ENCODE measurements at regions not wholly inside any gene's neighbourhood (a gene's known extent, or its start where the extent isn't known, plus 50 kb on each side); places are given as distances from the start of the nearest gene placed in this dataset.

DNA sequence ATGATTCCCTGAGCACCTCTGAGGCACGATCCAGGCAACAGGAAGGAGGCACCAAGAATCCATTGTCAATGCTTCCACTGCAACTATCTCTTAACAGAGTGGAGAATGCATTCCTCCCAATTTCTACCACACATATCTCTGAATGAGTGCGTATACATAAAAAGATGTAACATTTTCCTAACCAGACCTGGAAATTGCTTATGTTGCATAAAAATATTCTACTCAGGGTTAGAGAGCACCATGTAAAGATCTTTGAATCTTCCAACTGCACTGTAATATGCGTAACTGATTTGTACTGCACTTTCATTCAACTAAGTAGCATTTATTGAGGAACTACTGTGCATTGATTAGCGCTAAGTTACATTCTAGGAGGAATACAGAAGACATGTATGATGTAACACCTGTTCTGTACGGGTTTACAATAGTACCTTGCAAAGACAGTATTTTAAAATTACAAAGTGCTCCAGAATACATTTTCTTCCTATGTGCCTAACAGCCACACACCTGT is 237.8 kb downstream of the EBLN2 start:
- Histone ChIP-seq H3K4me1 (ENCODE audit: control insufficient read depth in 2 of 2, insufficient read depth in 1 of 2, low read depth in 1 of 2, low read length in 2 of 2) (peaks cover 0 to 11% of the 10 kb centered on the region in 2 donors), H2AK5ac (ENCODE audit: low read depth, low read length) (no peak overlapping the region), H2BK5ac (ENCODE audit: low read length) (no peak overlapping the region), H3K27me3 (ENCODE audit: control insufficient read depth in 3 of 3, insufficient read depth in 3 of 3, low read depth in 1 of 3, low read length in 3 of 3) (peaks cover 0 to 13% (median 0%) of the 10 kb centered on the region in 3 experiments), H3K36me3 (replicated peaks in 1 of 2; ENCODE audit: control insufficient read depth in 2 of 2, insufficient read depth in 2 of 2, low read length in 2 of 2) (no peaks in the 10 kb centered on the region), H2BK15ac (ENCODE audit: low read length) (no peak overlapping the region), H3K14ac (ENCODE audit: low read length) (no peak overlapping the region), H3K9ac (ENCODE audit: low read depth, low read length, poor library complexity) (no peak overlapping the region), H2BK12ac (ENCODE audit: low read length) (no peak overlapping the region), H3K4me2 (ENCODE audit: insufficient read depth, low read length, poor library complexity, severe bottlenecking) (no peak overlapping the region), H4K8ac (ENCODE audit: low read depth, low read length) (no peak overlapping the region), H3K27ac (replicated peaks; ENCODE audit: low read length) (no peak overlapping the region), H3K9me3 (replicated peaks in 1 of 2; ENCODE audit: control insufficient read depth in 2 of 2, insufficient read depth in 1 of 2, low read depth in 1 of 2, low read length in 2 of 2) (no peaks in the 10 kb centered on the region), H4K91ac (ENCODE audit: low read depth, low read length, poor library complexity) (no peak overlapping the region), H3K18ac (ENCODE audit: low read length) (no peak overlapping the region), H2BK120ac (ENCODE audit: low read depth, low read length) (no peak overlapping the region), H3K4me3 (ENCODE audit: low read length in 2 of 2) (no peak overlapping the region), H2AFZ (ENCODE audit: low read length) (no peak overlapping the region), H3K4ac (ENCODE audit: low read length) (no peak overlapping the region), H3K23ac (ENCODE audit: low read depth, low read length, poor library complexity) (no peak overlapping the region), H3K79me1 (ENCODE audit: low read depth, low read length) (no peaks in the 10 kb centered on the region)
- no CpG with 5 or more reads among the region's 5 CpGs for WGBS, 2 donors (ENCODE audit: extremely low coverage in 2 of 2, insufficient read length in 2 of 2, insufficient replicate concordance in 1 of 2)
- DNase-seq (ENCODE audit: low spot score) = no peak

DNA sequence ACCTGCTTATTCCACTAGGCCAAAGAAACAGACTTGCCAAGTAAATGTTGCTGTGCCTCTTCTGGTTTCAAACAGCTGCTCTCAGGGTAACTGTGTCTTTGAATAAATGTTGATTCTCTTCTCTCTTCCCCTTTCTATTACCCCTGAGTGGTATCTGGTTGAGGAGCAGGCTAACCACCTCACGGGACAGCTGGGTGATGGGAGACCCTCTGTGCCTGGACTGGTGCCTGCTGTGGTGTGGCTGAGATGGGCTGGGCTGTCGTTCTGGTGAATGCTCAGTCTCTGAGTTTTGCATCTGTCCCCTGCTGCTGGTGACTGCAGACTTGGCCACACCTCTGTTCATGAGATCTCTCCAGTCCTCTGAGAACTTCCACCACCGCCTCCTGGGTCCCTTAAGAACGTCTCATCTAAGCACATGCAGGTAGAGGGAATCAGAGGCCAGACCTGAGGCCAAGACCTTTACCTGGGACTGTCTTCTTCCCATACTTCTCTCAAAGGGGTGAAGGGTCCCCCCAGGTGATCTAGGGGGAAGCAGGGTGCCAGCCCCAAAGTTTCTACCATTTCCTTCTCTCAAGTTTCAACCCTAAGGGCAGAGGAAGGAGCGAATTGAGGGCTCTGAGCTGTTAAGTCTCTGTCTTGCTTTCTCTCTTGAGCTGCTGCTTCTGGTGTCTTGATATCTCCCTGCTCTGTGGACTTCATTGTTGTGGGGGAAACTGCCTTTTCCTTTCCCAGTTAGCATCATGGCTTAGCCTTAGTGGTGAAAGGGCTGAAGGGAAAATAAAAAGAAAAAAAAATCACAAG is 252.9 kb downstream of the EBLN2 start:
- no peaks in the 10 kb centered on the region for H3K9me3 ChIP-seq (replicated peaks in 1 of 2; ENCODE audit: control insufficient read depth in 2 of 2, insufficient read depth in 1 of 2, low read depth in 1 of 2, low read length in 2 of 2)
- no peak overlapping the region for H3K23ac ChIP-seq (ENCODE audit: low read depth, low read length, poor library complexity)
- no peak overlapping the region for H3K18ac ChIP-seq (ENCODE audit: low read length)
- no peak overlapping the region for H3K4ac ChIP-seq (ENCODE audit: low read length)
- no peak overlapping the region for H2BK120ac ChIP-seq (ENCODE audit: low read depth, low read length)
- no peak overlapping the region for H3K27ac ChIP-seq (replicated peaks; ENCODE audit: low read length)
- H3K4me1 ChIP-seq (ENCODE audit: control insufficient read depth in 2 of 2, insufficient read depth in 1 of 2, low read depth in 1 of 2, low read length in 2 of 2) = no peaks in the 10 kb centered on the region
- H3K4me2 ChIP-seq (ENCODE audit: insufficient read depth, low read length, poor library complexity, severe bottlenecking) = no peak overlapping the region
- no peak overlapping the region for H4K8ac ChIP-seq (ENCODE audit: low read depth, low read length)
- no peak overlapping the region for H2BK12ac ChIP-seq (ENCODE audit: low read length)
- DNase-seq (ENCODE audit: low spot score) = no peak
- H2AFZ ChIP-seq (ENCODE audit: low read length) = no peak overlapping the region
- H3K14ac ChIP-seq (ENCODE audit: low read length) = no peak overlapping the region
- no peak overlapping the region for H3K9ac ChIP-seq (ENCODE audit: low read depth, low read length, poor library complexity)
- H2AK5ac ChIP-seq (ENCODE audit: low read depth, low read length) = no peak overlapping the region
- no peaks in the 10 kb centered on the region for H3K79me1 ChIP-seq (ENCODE audit: low read depth, low read length)
- WGBS, 2 donors (ENCODE audit: extremely low coverage in 2 of 2, insufficient read length in 2 of 2, insufficient replicate concordance in 1 of 2) = no CpG with 5 or more reads among the region's 5 CpGs
- H4K91ac ChIP-seq (ENCODE audit: low read depth, low read length, poor library complexity) = no peak overlapping the region
- no peaks in the 10 kb centered on the region for H3K36me3 ChIP-seq (replicated peaks in 1 of 2; ENCODE audit: control insufficient read depth in 2 of 2, insufficient read depth in 2 of 2, low read length in 2 of 2)
- H2BK5ac ChIP-seq (ENCODE audit: low read length) = no peak overlapping the region
- H3K4me3 ChIP-seq (ENCODE audit: low read length in 2 of 2) = no peak overlapping the region
- peaks cover 0 to 9% (median 0%) of the 10 kb centered on the region in 3 experiments for H3K27me3 ChIP-seq (ENCODE audit: control insufficient read depth in 3 of 3, insufficient read depth in 3 of 3, low read depth in 1 of 3, low read length in 3 of 3)
- no peak overlapping the region for H2BK15ac ChIP-seq (ENCODE audit: low read length)

DNA sequence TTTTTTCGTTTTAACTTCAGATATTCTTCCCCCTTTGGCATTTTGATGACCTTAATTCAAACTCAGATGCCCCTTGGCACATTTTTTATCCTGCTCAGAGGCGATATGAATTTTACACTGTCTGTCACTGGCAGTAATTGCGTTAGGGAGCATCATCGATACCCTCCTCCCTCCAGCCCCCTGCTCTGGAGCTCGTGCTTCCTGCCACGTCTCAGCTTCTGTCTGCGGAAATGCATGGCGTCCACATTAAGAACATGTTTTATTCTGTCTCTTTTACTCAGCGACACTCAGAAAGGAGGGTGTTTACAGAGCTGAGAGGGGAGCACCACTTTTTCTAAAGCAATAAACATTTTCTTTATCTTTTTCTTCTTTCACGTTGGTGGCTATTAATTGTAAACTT is 254.2 kb downstream of the EBLN2 start:
- Histone ChIP-seq H2AK5ac (ENCODE audit: low read depth, low read length) (no peak overlapping the region), H2BK5ac (ENCODE audit: low read length) (no peak overlapping the region), H3K23ac (ENCODE audit: low read depth, low read length, poor library complexity) (no peak overlapping the region), H3K18ac (ENCODE audit: low read length) (no peak overlapping the region), H3K14ac (ENCODE audit: low read length) (no peak overlapping the region), H3K79me1 (ENCODE audit: low read depth, low read length) (no peaks in the 10 kb centered on the region), H3K9ac (ENCODE audit: low read depth, low read length, poor library complexity) (no peak overlapping the region), H2BK15ac (ENCODE audit: low read length) (no peak overlapping the region), H3K27ac (replicated peaks; ENCODE audit: low read length) (no peak overlapping the region), H4K8ac (ENCODE audit: low read depth, low read length) (no peak overlapping the region), H3K4ac (ENCODE audit: low read length) (no peak overlapping the region), H4K91ac (ENCODE audit: low read depth, low read length, poor library complexity) (no peak overlapping the region), H2BK120ac (ENCODE audit: low read depth, low read length) (no peak overlapping the region), H3K4me1 (ENCODE audit: control insufficient read depth in 2 of 2, insufficient read depth in 1 of 2, low read depth in 1 of 2, low read length in 2 of 2) (no peaks in the 10 kb centered on the region), H3K4me2 (ENCODE audit: insufficient read depth, low read length, poor library complexity, severe bottlenecking) (no peak overlapping the region), H3K27me3 (ENCODE audit: control insufficient read depth in 3 of 3, insufficient read depth in 3 of 3, low read depth in 1 of 3, low read length in 3 of 3) (peaks cover 0 to 9% (median 0%) of the 10 kb centered on the region in 3 experiments), H2BK12ac (ENCODE audit: low read length) (no peak overlapping the region), H2AFZ (ENCODE audit: low read length) (peak overlapping the region; percentile 61), H3K36me3 (replicated peaks in 1 of 2; ENCODE audit: control insufficient read depth in 2 of 2, insufficient read depth in 2 of 2, low read length in 2 of 2) (no peaks in the 10 kb centered on the region), H3K9me3 (replicated peaks in 1 of 2; ENCODE audit: control insufficient read depth in 2 of 2, insufficient read depth in 1 of 2, low read depth in 1 of 2, low read length in 2 of 2) (no peaks in the 10 kb centered on the region), H3K4me3 (ENCODE audit: low read length in 2 of 2) (no peak overlapping the region)
- WGBS, 2 donors (ENCODE audit: extremely low coverage in 2 of 2, insufficient read length in 2 of 2, insufficient replicate concordance in 1 of 2) = no CpG with 5 or more reads among the region's 10 CpGs
- DNase-seq (ENCODE audit: low spot score) = no peak

DNA sequence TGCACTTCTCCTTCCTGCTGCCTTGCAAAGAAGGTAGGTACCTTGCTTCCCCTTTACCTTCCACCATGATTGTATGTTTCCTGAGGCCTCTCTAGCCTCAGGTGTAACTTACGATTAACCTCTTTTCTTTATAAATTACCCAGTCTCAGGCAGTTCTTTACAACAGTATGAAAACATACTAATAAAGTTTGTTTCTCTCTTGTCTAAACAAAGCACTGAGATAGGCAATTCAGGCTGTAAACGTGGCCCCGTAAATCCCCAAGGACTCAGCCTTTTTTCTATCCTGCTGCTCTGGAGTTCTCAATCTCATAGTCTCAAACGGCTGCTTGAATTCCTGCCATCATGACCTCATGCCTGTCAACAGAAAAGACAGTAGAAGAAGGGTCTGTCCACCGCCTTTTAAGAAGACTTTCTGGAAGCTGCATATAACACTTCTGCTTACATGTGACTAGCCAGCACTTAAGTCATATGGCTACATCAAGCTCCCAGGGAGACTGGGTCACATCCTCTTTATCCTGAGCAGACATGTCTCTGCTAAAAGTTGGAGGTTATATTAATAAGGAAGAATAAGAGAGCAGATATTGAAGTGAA is 257.8 kb downstream of the EBLN2 start:
- Histone ChIP-seq H2BK120ac (ENCODE audit: low read depth, low read length) (no peak overlapping the region), H2BK15ac (ENCODE audit: low read length) (no peak overlapping the region), H3K4me3 (ENCODE audit: low read length in 2 of 2) (no peak overlapping the region), H4K8ac (ENCODE audit: low read depth, low read length) (no peak overlapping the region), H2BK12ac (ENCODE audit: low read length) (no peak overlapping the region), H3K9ac (ENCODE audit: low read depth, low read length, poor library complexity) (no peak overlapping the region), H2AFZ (ENCODE audit: low read length) (no peak overlapping the region), H3K27me3 (ENCODE audit: control insufficient read depth in 3 of 3, insufficient read depth in 3 of 3, low read depth in 1 of 3, low read length in 3 of 3) (peaks cover 0 to 5% (median 0%) of the 10 kb centered on the region in 3 experiments), H3K79me1 (ENCODE audit: low read depth, low read length) (no peaks in the 10 kb centered on the region), H2BK5ac (ENCODE audit: low read length) (no peak overlapping the region), H3K14ac (ENCODE audit: low read length) (no peak overlapping the region), H3K4me1 (ENCODE audit: control insufficient read depth in 2 of 2, insufficient read depth in 1 of 2, low read depth in 1 of 2, low read length in 2 of 2) (peaks cover 0 to 2% of the 10 kb centered on the region in 2 donors), H3K9me3 (replicated peaks in 1 of 2; ENCODE audit: control insufficient read depth in 2 of 2, insufficient read depth in 1 of 2, low read depth in 1 of 2, low read length in 2 of 2) (peaks cover 0 to 2% of the 10 kb centered on the region in 2 donors), H3K23ac (ENCODE audit: low read depth, low read length, poor library complexity) (no peak overlapping the region), H4K91ac (ENCODE audit: low read depth, low read length, poor library complexity) (no peak overlapping the region), H3K4me2 (ENCODE audit: insufficient read depth, low read length, poor library complexity, severe bottlenecking) (no peak overlapping the region), H3K36me3 (replicated peaks in 1 of 2; ENCODE audit: control insufficient read depth in 2 of 2, insufficient read depth in 2 of 2, low read length in 2 of 2) (no peaks in the 10 kb centered on the region), H3K18ac (ENCODE audit: low read length) (no peak overlapping the region), H3K4ac (ENCODE audit: low read length) (no peak overlapping the region), H2AK5ac (ENCODE audit: low read depth, low read length) (no peak overlapping the region), H3K27ac (replicated peaks; ENCODE audit: low read length) (no peak overlapping the region)
- no CpG with 5 or more reads among the region's 5 CpGs for WGBS, 2 donors (ENCODE audit: extremely low coverage in 2 of 2, insufficient read length in 2 of 2, insufficient replicate concordance in 1 of 2)
- no peak for DNase-seq (ENCODE audit: low spot score)

All from neuronal stem cell (in vitro differentiated cells).